Brain microvascular endothelial cell (primary cell): ENCODE measurements at regions not wholly inside any gene's neighbourhood (a gene's known extent, or its start where the extent isn't known, plus 50 kb on each side); places are given as distances from the start of the nearest gene placed in this dataset.

Experiments used
- DNase-seq: peaks from one replicate; pipeline ENCODE4 v3.0.0-alpha.2; 2020
- H3K27ac ChIP-seq: fragments of 250-450 bp; sonication (Bioruptor Pico); 2 replicates; pipeline ENCODE4 v1.5.1; 2020; ENCODE audit warnings: mild to moderate bottlenecking, moderate library complexity
- H3K27me3 ChIP-seq: fragments of 250-450 bp; sonication (Bioruptor Pico); replicated peaks from 2 replicates; pipeline ENCODE4 v1.5.1; 2020; ENCODE audit warnings: mild to moderate bottlenecking
- H3K36me3 ChIP-seq: fragments of 250-450 bp; sonication (Bioruptor Pico); replicated peaks from 2 replicates; pipeline ENCODE4 v1.5.1; 2020; ENCODE audit warnings: mild to moderate bottlenecking
- H3K4me3 ChIP-seq: 2 replicates; pipeline ENCODE4 v1.5.1; 2011; ENCODE audit warnings: low read depth, mild to moderate bottlenecking, control low read depth, low read length, moderate library complexity
- CTCF ChIP-seq: IDR thresholded peaks from 2 replicates; pipeline ENCODE4 v1.5.1; 2011; ENCODE audit warnings: low read depth, mild to moderate bottlenecking, moderate library complexity, low read length, control low read depth, inconsistent platforms; ENCODE audit errors: missing control alignments
- in situ Hi-C: cut with HindIII; loops from 2 replicates; pipeline ENCODE4 v1.10.0; 2017; ENCODE audit warnings: low sequenced_read_pairs, low pct_ligation_motif_present

GRCh38 chr10:29033311-29033940 is 255.4 kb upstream of the LYZL1 start:
- no peaks in the 10 kb centered on the region for H3K27me3 ChIP-seq
- H3K36me3 ChIP-seq = no peaks in the 10 kb centered on the region
- TF ChIP-seq CTCF = no peak
- no peak for DNase-seq
- no peak overlapping the region for H3K27ac ChIP-seq
- no peak overlapping the region for H3K4me3 ChIP-seq
- in situ Hi-C loops = no loop called here

- in situ Hi-C loops = no loop called here
- Histone ChIP-seq H3K27ac (no peak overlapping the region), H3K27me3 (no peaks in the 10 kb centered on the region), H3K4me3 (no peak overlapping the region), H3K36me3 (no peaks in the 10 kb centered on the region)
- no peak for TF ChIP-seq CTCF
- DNase-seq = no peak
Measured at GRCh38 chr10:29034592-29034991, 254.3 kb upstream of the LYZL1 start.

- no peak for DNase-seq
- Histone ChIP-seq H3K4me3 (no peak overlapping the region), H3K27ac (no peak overlapping the region), H3K36me3 (no peaks in the 10 kb centered on the region), H3K27me3 (no peaks in the 10 kb centered on the region)
- in situ Hi-C loops = no loop called here
- no peak for TF ChIP-seq CTCF
Measured at GRCh38 chr10:29035721-29036120, 253.1 kb upstream of the LYZL1 start.

- TF ChIP-seq CTCF = no peak
- in situ Hi-C loops = no loop called here
Measured at GRCh38 chr10:29037348-29038113, 251.3 kb upstream of the LYZL1 start.

GRCh38 chr10:29039091-29039490 is 249.8 kb upstream of the LYZL1 start:
- H3K36me3 ChIP-seq = no peaks in the 10 kb centered on the region
- TF ChIP-seq CTCF = no peak
- H3K4me3 ChIP-seq = no peak overlapping the region
- in situ Hi-C loops = no loop called here
- no peak for DNase-seq
- no peaks in the 10 kb centered on the region for H3K27me3 ChIP-seq
- H3K27ac ChIP-seq = no peak overlapping the region

More at GRCh38 chr10:29037348-29038113, 251.3 kb upstream of the LYZL1 start:
- no peak for DNase-seq
- Histone ChIP-seq H3K36me3 (no peaks in the 10 kb centered on the region), H3K27me3 (no peaks in the 10 kb centered on the region), H3K27ac (no peak overlapping the region), H3K4me3 (no peak overlapping the region)

GRCh38 chr10:29039677-29040189 is 249.1 kb upstream of the LYZL1 start:
- no peak for TF ChIP-seq CTCF
- no peaks in the 10 kb centered on the region for H3K36me3 ChIP-seq
- no peaks in the 10 kb centered on the region for H3K27me3 ChIP-seq
- no peak overlapping the region for H3K27ac ChIP-seq
- DNase-seq = peak; percentile 79
- no peak overlapping the region for H3K4me3 ChIP-seq
- in situ Hi-C loops = no loop called here
